Spinal cord (tissue), 9 donors: ENCODE measurements at regions not wholly inside any gene's neighbourhood (a gene's known extent, or its start where the extent isn't known, plus 50 kb on each side); places are given as distances from the start of the nearest gene placed in this dataset.

ENCODE experiments used
- DNase-seq, 6 donors: peaks; one replicate each; pipeline versions ENCODE4 v3.0.0 to v3.0.0-alpha.2; 2013 to 2015; ENCODE audit warnings: low spot score in 6 of 6, low read depth in 4 of 6
- H3K27ac ChIP-seq: one replicate; pipeline ENCODE4 v1.5.1; 2013; ENCODE audit warnings: low read depth, low read length, control low read depth
- H3K27me3 ChIP-seq: one replicate; pipeline ENCODE4 v1.6.1; 2013; ENCODE audit warnings: low read length; ENCODE audit not compliant: control insufficient read depth, insufficient read depth
- H3K36me3 ChIP-seq: one replicate; pipeline ENCODE4 v1.6.1; 2013; ENCODE audit warnings: low read length; ENCODE audit not compliant: control insufficient read depth, insufficient read depth
- H3K4me1 ChIP-seq: one replicate; pipeline ENCODE4 v1.6.1; 2013; ENCODE audit warnings: low read length; ENCODE audit not compliant: control insufficient read depth, insufficient read depth
- H3K4me3 ChIP-seq: one replicate; pipeline ENCODE4 v1.5.1; 2013; ENCODE audit warnings: low read depth, low read length, control low read depth
- H3K9me3 ChIP-seq: one replicate; pipeline ENCODE4 v1.6.1; 2013; ENCODE audit warnings: low read length; ENCODE audit not compliant: control insufficient read depth, insufficient read depth
- WGBS: methylation state at CpG from one replicate; pipeline ENCODE4 v1.1.5; 2013; ENCODE audit warnings: missing lambda C conversion rate; ENCODE audit not compliant: insufficient coverage; 5-methylcytosine and 5-hydroxymethylcytosine counted together
- donor health status: healthy.

GRCh38 chr3:190197346-190197763 lies 76.7 kb upstream of the P3H2 start:
- Histone ChIP-seq H3K36me3 (no peaks in the 10 kb centered on the region), H3K4me1 (no peaks in the 10 kb centered on the region), H3K27ac (no peak overlapping the region), H3K4me3 (no peak overlapping the region), H3K9me3 (no peaks in the 10 kb centered on the region), H3K27me3 (no peaks in the 10 kb centered on the region)
- 54% methylated on average over 2 of the region's 3 CpGs for WGBS
- peak in 3 of 6 donors; percentile 31 to 89 (median 64) for DNase-seq

GRCh38 chr3:190194506-190194905 lies 73.8 kb upstream of the P3H2 start:
- DNase-seq, result no peak
- Histone ChIP-seq H3K9me3 (no peaks in the 10 kb centered on the region), H3K36me3 (no peaks in the 10 kb centered on the region), H3K27me3 (no peaks in the 10 kb centered on the region), H3K4me1 (no peaks in the 10 kb centered on the region), H3K27ac (no peak overlapping the region), H3K4me3 (no peak overlapping the region)
- WGBS, result 71% methylated on average over 1 of the region's 3 CpGs

- Histone ChIP-seq H3K4me1 (no peaks in the 10 kb centered on the region), H3K36me3 (no peaks in the 10 kb centered on the region), H3K4me3 (no peak overlapping the region), H3K27me3 (no peaks in the 10 kb centered on the region), H3K27ac (no peak overlapping the region), H3K9me3 (no peaks in the 10 kb centered on the region)
- no peak for DNase-seq
- 90% methylated on average over 2 of the region's 4 CpGs for WGBS
Observed at GRCh38 chr3:190193210-190193609, 72.5 kb upstream of the P3H2 start.

GRCh38 chr3:190192739-190193138 lies 72.0 kb upstream of the P3H2 start:
- H3K9me3 ChIP-seq, result no peaks in the 10 kb centered on the region
- no CpG with 5 or more reads among the region's 2 CpGs for WGBS

GRCh38 chr3:190192087-190192486 lies 71.4 kb upstream of the P3H2 start:
- DNase-seq, result no peak
- no peak overlapping the region for H3K4me3 ChIP-seq
- H3K4me1 ChIP-seq, result no peaks in the 10 kb centered on the region
- WGBS, result no CpG with 5 or more reads among the region's 2 CpGs
- H3K9me3 ChIP-seq, result no peaks in the 10 kb centered on the region
- H3K27ac ChIP-seq, result no peak overlapping the region
- H3K27me3 ChIP-seq, result no peaks in the 10 kb centered on the region
- H3K36me3 ChIP-seq, result no peaks in the 10 kb centered on the region

More at GRCh38 chr3:190192739-190193138, 72.0 kb upstream of the P3H2 start:
- Histone ChIP-seq H3K27me3 (no peaks in the 10 kb centered on the region), H3K4me1 (no peaks in the 10 kb centered on the region), H3K27ac (no peak overlapping the region), H3K4me3 (no peak overlapping the region), H3K36me3 (no peaks in the 10 kb centered on the region)
- DNase-seq, result peak in 1 of 6 donors; percentile 34

GRCh38 chr3:190188197-190188596 lies 67.5 kb upstream of the P3H2 start:
- WGBS, result 83% methylated on average over 2 of the region's 2 CpGs
- H3K9me3 ChIP-seq, result no peaks in the 10 kb centered on the region
- H3K36me3 ChIP-seq, result no peaks in the 10 kb centered on the region
- no peak overlapping the region for H3K27ac ChIP-seq
- no peak overlapping the region for H3K4me3 ChIP-seq
- DNase-seq, result no peak
- no peaks in the 10 kb centered on the region for H3K27me3 ChIP-seq
- no peaks in the 10 kb centered on the region for H3K4me1 ChIP-seq

GRCh38 chr3:190183121-190183520 lies 62.4 kb upstream of the P3H2 start:
- WGBS, result 28% methylated on average over 3 of the region's 4 CpGs
- Histone ChIP-seq H3K9me3 (no peaks in the 10 kb centered on the region), H3K27ac (no peak overlapping the region), H3K36me3 (no peaks in the 10 kb centered on the region), H3K4me3 (no peak overlapping the region), H3K27me3 (no peaks in the 10 kb centered on the region), H3K4me1 (no peaks in the 10 kb centered on the region)
- peak in 3 of 6 donors; percentile 15 to 66 (median 19) for DNase-seq

- H3K9me3 ChIP-seq, result no peaks in the 10 kb centered on the region
- WGBS, result 98% methylated on average over 5 of the region's 12 CpGs
- no peaks in the 10 kb centered on the region for H3K36me3 ChIP-seq
- H3K27ac ChIP-seq, result no peak overlapping the region
- no peaks in the 10 kb centered on the region for H3K4me1 ChIP-seq
- H3K4me3 ChIP-seq, result no peak overlapping the region
- H3K27me3 ChIP-seq, result no peaks in the 10 kb centered on the region
- DNase-seq, result no peak
Observed at GRCh38 chr3:190182418-190183043, 61.8 kb upstream of the P3H2 start.

GRCh38 chr3:190180268-190180667 lies 59.6 kb upstream of the P3H2 start:
- no CpG with 5 or more reads among the region's 1 CpG for whole genome bisulfite sequencing
- no peaks in the 10 kb centered on the region for H3K27me3 ChIP-seq
- H3K27ac ChIP-seq, result no peak overlapping the region

GRCh38 chr3:190178779-190179178 lies 58.1 kb upstream of the P3H2 start:
- no peaks in the 10 kb centered on the region for H3K36me3 ChIP-seq
- no peaks in the 10 kb centered on the region for H3K9me3 ChIP-seq
- no peaks in the 10 kb centered on the region for H3K4me1 ChIP-seq
- no CpG with 5 or more reads among the region's 2 CpGs for WGBS
- no peaks in the 10 kb centered on the region for H3K27me3 ChIP-seq
- no peak overlapping the region for H3K27ac ChIP-seq
- H3K4me3 ChIP-seq, result no peak overlapping the region
- DNase-seq, result no peak

More at GRCh38 chr3:190180268-190180667, 59.6 kb upstream of the P3H2 start:
- no peaks in the 10 kb centered on the region for H3K9me3 ChIP-seq
- no peak for DNase-seq
- no peaks in the 10 kb centered on the region for H3K4me1 ChIP-seq
- no peak overlapping the region for H3K4me3 ChIP-seq
- H3K36me3 ChIP-seq, result no peaks in the 10 kb centered on the region
